ENCODE measurements at regions not wholly inside any gene's neighbourhood (a gene's known extent, or its start where the extent isn't known, plus 50 kb on each side); places are given as distances from the start of the nearest gene placed in this dataset.

GRCh38 chr1:30169269-30169668, 554.1 kb downstream of the MATN1 start:
- DNase-seq (ENCODE audit: low read depth) = no peak
- no peak overlapping the region for H3K4me3 ChIP-seq (ENCODE audit: low read depth, low read length)
- TF ChIP-seq CTCF (conservative IDR thresholded peaks at IDR 0.05; ENCODE audit: low read depth, low read length) = no peak

- no peak overlapping the region for H3K4me3 ChIP-seq (ENCODE audit: low read depth, low read length)
- no peak for DNase-seq (ENCODE audit: low read depth)
- no peak for TF ChIP-seq CTCF (conservative IDR thresholded peaks at IDR 0.05; ENCODE audit: low read depth, low read length)
Observed at GRCh38 chr1:30166174-30166573, 557.2 kb downstream of the MATN1 start.

GRCh38 chr1:30165116-30165515, 558.3 kb downstream of the MATN1 start:
- H3K4me3 ChIP-seq (ENCODE audit: low read depth, low read length) = no peak overlapping the region

GRCh38 chr1:30164693-30165092, 558.7 kb downstream of the MATN1 start:
- H3K4me3 ChIP-seq (ENCODE audit: low read depth, low read length) = no peak overlapping the region
- TF ChIP-seq CTCF (conservative IDR thresholded peaks at IDR 0.05; ENCODE audit: low read depth, low read length) = no peak
- no peak for DNase-seq (ENCODE audit: low read depth)

More at GRCh38 chr1:30165116-30165515, 558.3 kb downstream of the MATN1 start:
- TF ChIP-seq CTCF (conservative IDR thresholded peaks at IDR 0.05; ENCODE audit: low read depth, low read length) = no peak
- DNase-seq (ENCODE audit: low read depth) = no peak

GRCh38 chr1:30162565-30162964, 560.8 kb downstream of the MATN1 start:
- no peak for DNase-seq (ENCODE audit: low read depth)
- no peak overlapping the region for H3K4me3 ChIP-seq (ENCODE audit: low read depth, low read length)
- no peak for TF ChIP-seq CTCF (conservative IDR thresholded peaks at IDR 0.05; ENCODE audit: low read depth, low read length)

- no peak for DNase-seq (ENCODE audit: low read depth)
- no peak for TF ChIP-seq CTCF (conservative IDR thresholded peaks at IDR 0.05; ENCODE audit: low read depth, low read length)
- H3K4me3 ChIP-seq (ENCODE audit: low read depth, low read length) = no peak overlapping the region
Observed at GRCh38 chr1:30161953-30162352, 561.4 kb downstream of the MATN1 start.

GRCh38 chr1:30160999-30161689, 562.2 kb downstream of the MATN1 start:
- DNase-seq (ENCODE audit: low read depth) = no peak
- TF ChIP-seq CTCF (conservative IDR thresholded peaks at IDR 0.05; ENCODE audit: low read depth, low read length) = no peak
- no peak overlapping the region for H3K4me3 ChIP-seq (ENCODE audit: low read depth, low read length)

All from choroid plexus epithelial cell (primary cell).